ENCODE measurements at regions not wholly inside any gene's neighbourhood (a gene's known extent, or its start where the extent isn't known, plus 50 kb on each side); places are given as distances from the start of the nearest gene placed in this dataset.
"Not testable (repeated sequence)": the region's sequence is repeated elsewhere in the genome, so short reads cannot be mapped to it uniquely, and the experiment has no call there.

DNA sequence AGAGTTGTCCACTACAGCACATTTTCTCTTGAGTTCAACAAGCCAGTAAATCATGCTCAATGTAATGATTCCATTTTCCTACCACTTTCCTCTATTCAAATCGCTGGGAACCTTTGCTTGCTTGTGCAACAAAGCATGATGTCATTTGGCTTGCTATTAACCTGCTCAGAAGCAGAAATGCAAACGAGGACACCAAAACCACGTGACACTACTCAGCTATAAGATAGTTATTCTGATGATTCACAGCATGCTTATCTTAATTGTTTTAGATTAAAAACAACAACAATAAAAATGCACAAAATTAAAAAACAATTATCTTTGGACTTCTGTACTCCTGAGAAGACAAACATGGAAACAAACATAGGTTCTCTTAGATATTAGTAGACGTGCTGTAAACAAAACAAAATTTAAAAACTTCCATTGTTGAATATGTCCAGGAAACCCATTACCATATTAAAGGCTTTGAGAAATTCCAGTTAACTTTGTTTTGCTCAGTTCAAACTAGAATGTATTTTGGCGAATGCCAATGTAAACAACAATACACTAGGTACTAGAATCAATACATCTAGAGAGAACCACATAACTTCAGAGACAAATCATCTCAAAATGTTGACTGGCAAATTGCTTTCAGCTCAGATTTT, 77.5 kb upstream of the KRAS start:
- DNase-seq: no peak

DNA sequence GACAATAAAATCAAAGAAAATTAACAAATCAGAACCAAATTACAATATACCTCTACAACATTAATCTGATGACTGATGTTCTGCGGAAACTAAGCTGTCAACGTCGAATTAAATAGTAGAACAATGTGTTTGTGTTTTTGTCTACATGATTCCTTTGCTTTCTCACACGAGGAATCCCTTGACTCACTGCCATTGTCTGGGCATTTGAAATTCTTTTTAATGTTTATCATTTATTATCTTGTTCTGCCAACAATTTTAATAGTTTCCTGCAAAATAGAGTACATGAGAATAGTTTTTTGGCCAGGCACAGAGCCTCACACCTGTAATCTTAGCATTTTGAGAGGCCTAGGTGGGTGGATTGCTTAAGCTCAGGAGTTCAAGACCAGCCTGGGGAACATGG, 76.6 kb upstream of the KRAS start:
- DNase-seq: no peak

DNA sequence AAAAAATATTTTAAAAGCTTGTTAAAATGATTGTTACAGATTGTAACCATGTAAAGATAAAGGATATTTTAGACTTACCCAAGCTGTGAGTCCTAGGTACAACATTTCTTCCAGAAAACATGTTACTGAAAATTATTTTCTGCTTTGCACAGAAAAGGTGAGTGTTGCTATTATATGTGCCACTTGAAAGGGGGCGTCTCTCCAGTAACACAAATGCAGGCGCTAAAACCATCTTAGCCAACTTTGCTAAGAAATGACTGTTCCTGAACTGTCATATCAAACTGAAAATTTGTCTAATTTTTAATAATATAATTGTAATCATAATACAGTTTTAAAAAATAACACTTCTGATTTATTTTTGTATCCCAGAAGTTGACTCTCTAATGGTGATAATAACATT, 75.6 kb upstream of the KRAS start:
- DNase-seq: no peak

DNA sequence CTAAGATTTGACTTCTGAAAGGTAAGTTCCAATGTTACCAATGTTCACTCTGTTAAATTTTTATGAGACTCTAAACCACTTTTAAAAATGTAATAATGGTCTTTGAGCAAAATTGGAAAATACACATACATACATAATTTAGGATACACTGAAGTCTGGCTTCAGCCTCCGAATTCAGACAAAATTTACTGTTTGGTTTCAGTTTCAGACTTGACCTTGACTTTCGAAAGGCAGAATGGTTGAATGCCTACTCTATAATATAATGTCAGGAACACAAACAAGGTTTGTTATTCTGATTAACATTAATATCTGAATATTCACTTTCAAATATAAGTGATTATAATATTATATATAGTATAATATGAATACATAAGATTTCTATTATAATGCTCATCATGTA, 74.1 kb upstream of the KRAS start:
- DNase-seq: no peak

GRCh38 chr12:25323581-25323982, 72.9 kb upstream of the KRAS start:
- no peak for DNase-seq

- DNase-seq: no peak
These were observed 72.3 kb upstream of the KRAS start for GRCh38 chr12:25322918-25323531.

GRCh38 chr12:25322351-25322750, 71.6 kb upstream of the KRAS start:
- no peak for DNase-seq

GRCh38 chr12:25321772-25322171, 71.0 kb upstream of the KRAS start:
- DNase-seq: no peak

DNA sequence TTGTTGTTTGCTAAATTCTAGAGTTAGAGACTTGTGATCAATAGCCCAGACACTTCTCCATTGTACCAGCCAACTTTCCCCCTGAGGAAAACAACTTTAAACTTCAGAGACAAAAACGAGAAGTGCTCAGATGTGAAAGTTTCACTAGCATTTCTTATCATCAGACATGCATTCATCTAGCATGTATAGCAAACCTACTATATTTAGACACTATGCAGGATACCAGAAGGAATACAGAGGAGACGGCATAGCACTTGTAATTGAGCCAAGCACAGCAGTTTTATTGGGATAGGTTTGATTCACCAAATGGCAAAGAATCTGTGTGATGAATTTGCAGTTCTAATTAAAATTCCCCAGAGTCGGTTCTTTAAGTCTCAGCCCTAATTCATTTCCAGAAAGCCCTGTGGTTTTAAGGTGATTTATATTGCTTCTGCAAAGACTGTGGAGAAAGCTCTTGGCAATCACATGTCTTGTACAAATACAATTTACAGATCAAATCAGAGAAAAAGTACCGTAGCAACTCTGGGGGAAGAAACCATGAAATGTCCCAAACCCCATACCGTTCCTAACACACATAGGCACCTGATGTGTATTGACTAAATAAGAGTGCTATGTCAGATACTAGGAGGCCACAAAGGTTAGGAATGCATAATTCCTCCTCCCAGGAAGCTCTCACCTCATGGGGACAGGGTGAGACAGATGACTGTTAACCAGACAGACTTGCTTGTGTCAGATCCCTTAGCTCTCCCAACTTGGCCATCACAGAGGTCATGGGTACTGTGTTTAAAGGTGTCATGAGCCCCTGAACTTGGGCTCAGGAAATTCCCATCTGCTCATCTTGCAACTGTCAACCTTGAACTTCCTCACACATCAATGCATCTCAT, 69.6 kb upstream of the KRAS start:
- DNase-seq: no peak

- DNase-seq: no peak
These were observed 68.7 kb upstream of the KRAS start for GRCh38 chr12:25319233-25319984.

DNA sequence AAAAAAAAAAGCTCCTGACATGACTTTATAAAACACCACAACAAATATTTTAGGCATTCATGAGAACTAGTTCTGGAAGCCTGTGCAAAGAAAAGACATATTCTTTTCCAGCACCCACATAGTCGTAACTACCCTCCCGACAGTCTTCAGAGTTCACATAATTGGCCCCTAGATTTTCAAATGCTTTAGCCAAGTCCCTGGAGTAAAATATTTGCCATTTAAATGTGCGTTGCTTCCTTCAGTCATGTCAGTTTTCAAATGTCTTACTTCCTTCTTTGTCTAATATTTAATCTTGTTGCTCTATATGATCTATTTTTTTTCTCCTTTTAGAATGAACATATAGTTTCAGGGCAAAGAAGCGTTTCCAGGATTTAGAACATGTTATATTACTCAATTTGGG, 66.8 kb upstream of the KRAS start:
- DNase-seq: no peak

DNA sequence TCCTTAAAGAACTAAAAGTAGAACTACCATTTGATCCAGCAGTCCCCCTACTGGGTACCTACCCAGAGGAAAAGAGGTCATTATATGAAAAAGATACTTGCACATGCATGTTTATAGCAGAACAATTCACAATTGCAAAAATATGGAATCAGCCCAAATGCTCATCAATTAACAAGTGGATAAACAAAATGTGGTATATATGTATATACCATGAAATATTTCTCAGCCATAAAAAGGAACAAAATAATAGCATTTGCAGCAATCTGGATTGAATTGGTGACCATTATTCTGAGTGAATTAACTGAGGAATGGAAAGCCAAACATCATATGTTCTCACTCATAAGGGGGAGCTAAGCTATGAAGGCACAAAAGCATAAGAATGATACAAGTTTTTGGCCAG, 64.7 kb upstream of the KRAS start:
- no peak for DNase-seq

GRCh38 chr12:25313266-25313990, 62.7 kb upstream of the KRAS start:
- not testable (repeated sequence) for DNase-seq

DNA sequence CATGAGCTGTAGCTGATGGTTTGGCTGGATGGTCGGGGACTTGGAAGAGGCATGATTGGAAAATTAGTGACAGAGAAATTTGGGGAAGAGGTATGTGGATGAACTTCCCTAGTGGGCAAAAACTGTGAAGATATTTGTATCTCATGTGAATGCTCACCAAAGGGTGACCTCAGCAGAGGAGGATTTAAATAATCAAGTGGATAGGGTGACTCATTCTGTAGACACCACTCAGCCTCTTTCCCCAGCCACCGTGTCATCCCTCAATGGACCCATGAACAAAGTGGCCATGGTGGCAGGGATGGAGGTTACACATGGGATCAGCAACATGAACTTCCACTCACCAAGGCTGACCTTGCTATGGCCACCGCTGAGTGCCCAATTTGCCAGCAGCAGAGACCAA, 60.8 kb upstream of the KRAS start:
- DNase-seq: no peak

GRCh38 chr12:25310071-25310470, 59.3 kb upstream of the KRAS start:
- DNase-seq: not testable (repeated sequence)

DNA sequence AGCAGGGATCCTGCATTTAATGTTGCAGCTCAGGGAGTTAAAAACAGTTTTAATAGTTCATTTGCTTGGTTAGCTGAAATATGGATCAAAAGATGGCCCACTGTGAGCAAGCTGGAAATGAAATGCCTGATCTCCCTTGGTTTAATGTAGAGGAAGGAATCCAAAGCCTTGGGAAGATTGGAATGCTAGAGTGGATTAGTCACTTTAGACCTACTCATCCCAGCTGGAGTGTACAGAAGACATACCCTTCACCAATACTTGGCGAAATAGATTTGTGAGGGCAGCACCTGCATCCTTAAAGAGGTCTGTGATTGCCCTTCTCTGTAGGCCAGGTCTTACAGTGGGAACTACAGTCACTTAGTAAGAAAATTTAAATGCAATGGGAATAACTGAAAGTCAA, 58.0 kb upstream of the KRAS start:
- DNase-seq: no peak

- DNase-seq: no peak
These were observed 57.1 kb upstream of the KRAS start for GRCh38 chr12:25307818-25308217.

GRCh38 chr12:25301798-25302197, 51.1 kb upstream of the KRAS start:
- DNase-seq: no peak

Measured in activated CD4-positive, alpha-beta T cell treated with anti-CD3 and anti-CD28 coated beads, Interleukin-2, amount 50 U/mL, for 1 hour (primary cell).